ENCODE measurements at regions not wholly inside any gene's neighbourhood (a gene's known extent, or its start where the extent isn't known, plus 50 kb on each side); places are given as distances from the start of the nearest gene placed in this dataset.

DNA sequence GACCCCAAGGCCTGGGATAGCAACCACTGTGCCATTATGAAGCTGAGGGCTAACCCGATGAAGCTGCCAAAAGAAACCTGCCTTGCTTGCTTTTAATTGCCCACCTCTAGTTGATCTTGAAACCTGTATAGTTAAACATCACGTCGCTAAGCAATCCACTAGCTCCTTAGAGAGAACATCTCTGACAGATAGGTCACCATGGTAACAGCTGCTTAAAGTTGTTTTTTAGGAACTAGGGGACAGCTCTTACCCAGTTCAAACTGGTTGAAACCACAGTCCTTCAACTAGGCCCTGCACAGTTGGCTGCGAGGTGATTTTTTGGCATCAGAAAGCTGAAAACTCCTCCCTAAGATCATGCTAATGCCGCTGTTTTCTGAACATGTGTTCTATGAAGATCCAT is 135.7 kb downstream of the EBLN2 start:
- WGBS (ENCODE audit: extremely low coverage, insufficient read length, low lambda C conversion rate): no CpG with 5 or more reads among the region's 5 CpGs
- no peak overlapping the region for H3K9ac ChIP-seq (ENCODE audit: extremely low read depth, insufficient read length, low read length)
- H3K23me2 ChIP-seq (ENCODE audit: insufficient read length, low read depth, low read length, poor library complexity, severe bottlenecking): no peaks in the 10 kb centered on the region
- Mint-ChIP-seq H3K27me3 (ENCODE audit: low read depth) (no peaks in the 10 kb centered on the region), H3K27ac (no peak overlapping the region), H3K4me3 (no peak overlapping the region), H3K9me3 (peaks cover 12 to 14% of the 10 kb centered on the region in 2 experiments), H3K36me3 (ENCODE audit: insufficient read depth in 1 of 3, low read depth in 3 of 3) (peaks cover 0 to 5% (median 5%) of the 10 kb centered on the region in 3 experiments; a peak in 4 of 7 replicates), H3K4me1 (peaks cover 20 to 22% of the 10 kb centered on the region in 2 experiments)
- H3K4me2 ChIP-seq (ENCODE audit: insufficient read depth, insufficient read length, low read length): no peak overlapping the region
- H3K4me1 ChIP-seq (ENCODE audit: insufficient read depth, low read length): no peaks in the 10 kb centered on the region
- no peak overlapping the region for H4K5ac ChIP-seq (ENCODE audit: insufficient read length, low read depth, low read length)
- no peaks in the 10 kb centered on the region for H3K9me3 ChIP-seq (ENCODE audit: control insufficient read depth, low read depth, low read length)
- no peak overlapping the region for H2BK20ac ChIP-seq (ENCODE audit: low read depth, low read length, poor library complexity, severe bottlenecking)
- H2AK5ac ChIP-seq (ENCODE audit: insufficient read length, low read length): no peak overlapping the region
- no peak overlapping the region for H2BK5ac ChIP-seq (ENCODE audit: insufficient read length, low read length)
- no peak for TF ChIP-seq CTCF (conservative IDR thresholded peaks at IDR 0.05)
- H4K20me1 ChIP-seq (ENCODE audit: control insufficient read depth, insufficient read depth, insufficient read length): no peaks in the 10 kb centered on the region
- H3K27me3 ChIP-seq (ENCODE audit: insufficient read depth, low read length): no peaks in the 10 kb centered on the region
- H3T11ph ChIP-seq (ENCODE audit: low read length): no peak overlapping the region
- H3K4ac ChIP-seq (ENCODE audit: low read depth, low read length): no peak overlapping the region
- no peak overlapping the region for H3K18ac ChIP-seq (ENCODE audit: insufficient read length, low read depth, low read length)
- H3K27ac ChIP-seq (ENCODE audit: insufficient read length, low read depth, low read length): no peak overlapping the region
- no peak overlapping the region for H4K91ac ChIP-seq (ENCODE audit: insufficient read length, low read depth, low read length)
- no peak overlapping the region for H3K56ac ChIP-seq (ENCODE audit: insufficient read length, low read depth, low read length)
- no peak overlapping the region for H3K23ac ChIP-seq (ENCODE audit: insufficient read length, low read depth, low read length)
- H2BK120ac ChIP-seq (ENCODE audit: low read depth, low read length, poor library complexity, severe bottlenecking): no peak overlapping the region
- H2BK12ac ChIP-seq (ENCODE audit: insufficient read length, low read depth, low read length): no peak overlapping the region
- H3K79me1 ChIP-seq (ENCODE audit: insufficient read depth, low read depth, low read length, poor library complexity, severe bottlenecking): no peaks in the 10 kb centered on the region
- no peak for DNase-seq
- H2BK15ac ChIP-seq (ENCODE audit: low read depth, low read length): no peak overlapping the region
- no peak overlapping the region for H4K8ac ChIP-seq (replicated peaks; ENCODE audit: insufficient read length, low read depth, low read length)
- H2AFZ ChIP-seq (ENCODE audit: low read length): no peak overlapping the region
- H3K14ac ChIP-seq (ENCODE audit: insufficient read depth, low read length): no peak overlapping the region
- no peaks in the 10 kb centered on the region for H3K79me2 ChIP-seq (ENCODE audit: insufficient read depth, low read length)
